ENCODE measurements at regions not wholly inside any gene's neighbourhood (a gene's known extent, or its start where the extent isn't known, plus 50 kb on each side); places are given as distances from the start of the nearest gene placed in this dataset.

- no peak overlapping the region for H2AFZ ChIP-seq (replicated peaks; ENCODE audit: low read length, poor library complexity)
- no peak overlapping the region for H3K4ac ChIP-seq (ENCODE audit: low read depth, low read length)
- H3K4me3 ChIP-seq (ENCODE audit: insufficient read depth, low read depth, low read length) = no peak overlapping the region
- H3K4me2 ChIP-seq (ENCODE audit: low read depth, low read length) = no peak overlapping the region
- no peaks in the 10 kb centered on the region for H3K9me1 ChIP-seq (ENCODE audit: insufficient read depth, low read length)
- no peak overlapping the region for H2AK5ac ChIP-seq (ENCODE audit: low read depth, low read length)
- H3K9ac ChIP-seq (ENCODE audit: low read depth, low read length) = no peak overlapping the region
- H3K36me3 ChIP-seq (ENCODE audit: control insufficient read depth, insufficient read depth, low read length) = no peaks in the 10 kb centered on the region
- no peak overlapping the region for H2BK120ac ChIP-seq (ENCODE audit: low read depth, low read length)
- no peak overlapping the region for H3K14ac ChIP-seq (replicated peaks; ENCODE audit: low read depth, low read length)
- no peak overlapping the region for H2BK15ac ChIP-seq (ENCODE audit: low read depth, low read length)
- ChIA-PET POLR2A (ENCODE audit: unreplicated experiment) (no interaction called here), CTCF (no interaction called here)
- DNase-seq (no peak), ATAC-seq (ENCODE audit: low read depth) (no peak)
- no peaks in the 10 kb centered on the region for H4K20me1 ChIP-seq (ENCODE audit: insufficient read depth, low read length)
- intact Hi-C loops (cut with micrococcal nuclease) = no loop called here
- H3K27me3 ChIP-seq (ENCODE audit: control insufficient read depth, insufficient read depth, low read length) = no peaks in the 10 kb centered on the region
- dilution Hi-C loops (cut with HindIII; ENCODE audit: low sequenced_read_pairs, unreplicated experiment) = no loop called here
- no TSS peak for BruUV-seq (replicated peaks)
- no peak overlapping the region for H3K18ac ChIP-seq (ENCODE audit: low read depth, low read length)
- no peak overlapping the region for H4K5ac ChIP-seq (ENCODE audit: low read depth, low read length)
- H2BK20ac ChIP-seq (ENCODE audit: low read depth, low read length) = no peak overlapping the region
- no peak overlapping the region for H2BK5ac ChIP-seq (ENCODE audit: low read depth, low read length, poor library complexity, severe bottlenecking)
- H2AK9ac ChIP-seq (replicated peaks; ENCODE audit: low read depth, low read length, poor library complexity) = no peak overlapping the region
- no CpG with 5 or more reads among the region's 4 CpGs for WGBS, 2 experiments (ENCODE audit: extremely low coverage in 2 of 2, insufficient read length in 1 of 2)
- no peak overlapping the region for H3K27ac ChIP-seq (ENCODE audit: insufficient read depth, low read length)
- H4K91ac ChIP-seq (ENCODE audit: insufficient read depth, low read depth, low read length) = no peak overlapping the region
- TF ChIP-seq CHD1 (IDR thresholded peaks at IDR 0.05; ENCODE audit: low read depth, low read length) (no peak), NFE2L2 (IDR thresholded peaks at IDR 0.05; ENCODE audit: low read depth, low read length) (no peak), RFX5 (IDR thresholded peaks at IDR 0.05; ENCODE audit: low read depth, low read length) (no peak), POLR2A (IDR thresholded peaks at IDR 0.05; ENCODE audit: low read depth, low read length) (no peak), MXI1 (IDR thresholded peaks at IDR 0.05; ENCODE audit: borderline replicate concordance, low read depth, low read length) (no peak)
- no peaks in the 10 kb centered on the region for H3K4me1 ChIP-seq (ENCODE audit: control insufficient read depth, insufficient read depth, low read length)
- H3K9me3 ChIP-seq (ENCODE audit: control insufficient read depth, insufficient read depth, low read length) = peaks cover 10% of the 10 kb centered on the region
- H3K23ac ChIP-seq (ENCODE audit: low read depth, low read length) = no peak overlapping the region
- no peaks in the 10 kb centered on the region for H3K79me1 ChIP-seq (ENCODE audit: low read depth in 1 of 2, low read length in 2 of 2)
- no peak overlapping the region for H4K8ac ChIP-seq (ENCODE audit: low read depth in 2 of 2, low read length in 2 of 2)
- no peak overlapping the region for H3K56ac ChIP-seq (ENCODE audit: extremely low read depth, insufficient read depth, low read length)
- in situ Hi-C loops (cut with MboI; ENCODE audit: low sequenced_read_pairs) = no loop called here
Observed at GRCh38 chr20:41935259-41935791, 317.1 kb upstream of the CHD6 start.
